Right cardiac atrium (tissue), 5 donors: ENCODE measurements at regions not wholly inside any gene's neighbourhood (a gene's known extent, or its start where the extent isn't known, plus 50 kb on each side); places are given as distances from the start of the nearest gene placed in this dataset.

Experiments
- ATAC-seq, 2 donors: fragments of 200-7000 bp; cut with Tn5 transposase; one replicate each; pipeline versions ENCODE4 v1.8.0 to v1.9.1; 2020; ENCODE audit warnings: moderate library complexity in 2 of 2, mild to moderate bottlenecking in 1 of 2
- DNase-seq, 3 donors: peaks; one replicate each; pipeline ENCODE4 v3.0.0-alpha.2; 2020
- H3K27ac ChIP-seq: one replicate; pipeline ENCODE4 v1.5.1; 2013; ENCODE audit warnings: mild to moderate bottlenecking, low read length, control low read depth, moderate library complexity
- H3K27me3 ChIP-seq: one replicate; pipeline ENCODE4 v1.6.1; 2013; ENCODE audit not compliant: control insufficient read depth, insufficient read depth
- H3K4me1 ChIP-seq: one replicate; pipeline ENCODE4 v1.6.1; 2013; ENCODE audit warnings: low read length; ENCODE audit not compliant: control insufficient read depth, insufficient read depth
- H3K4me3 ChIP-seq: one replicate; pipeline ENCODE4 v1.5.1; 2013; ENCODE audit warnings: low read length, control low read depth
- H3K9me3 ChIP-seq: one replicate; pipeline ENCODE4 v1.6.1; 2013; ENCODE audit warnings: low read length; ENCODE audit not compliant: control insufficient read depth
- WGBS: extraction: QIAGEN DNeasy Blood & Tissue Kit; methylation state at CpG from one replicate; pipeline ENCODE4 v1.1.7; 2013; 5-methylcytosine and 5-hydroxymethylcytosine counted together
- intact Hi-C, 4 donors: fragments of 100-400 bp; cut with DNase I; formaldehyde crosslinking; loops; one replicate each; pipeline versions ENCODE4 v1.11.0 to v1.14.0; 2022 to 2023
- donor health status: healthy with polysubstance abuse.
- donor health status: DM: no; HTN: yes; CAD: no.
- donor health status: DM: no; HTN: no; CAD: no.
- donor health status: DM: no; HTN: yes; CAD: no; lungs with severe emphysema.
- donor health status: DM: yes; HTN: yes; CAD: no.

- Histone ChIP-seq H3K4me3 (no peak overlapping the region), H3K4me1 (no peaks in the 10 kb centered on the region), H3K9me3 (no peaks in the 10 kb centered on the region), H3K27me3 (no peaks in the 10 kb centered on the region), H3K27ac (no peak overlapping the region)
- WGBS: 18% methylated on average over 2 of the region's 2 CpGs
- ATAC-seq (peak; percentile 84 to 88), DNase-seq (peak; percentile 61 to 84 (median 74))
- intact Hi-C loops: no loop called here
Observed at GRCh38 chr6:88380083-88380482, 213.9 kb upstream of the CNR1 start.

- DNase-seq (no peak), ATAC-seq (no peak)
Observed at GRCh38 chr6:88378639-88379038, 212.5 kb upstream of the CNR1 start.

GRCh38 chr6:88377976-88378568 lies 211.9 kb upstream of the CNR1 start:
- WGBS: 73% methylated on average over 8 of the region's 8 CpGs
- DNase-seq: no peak

More at GRCh38 chr6:88378639-88379038, 212.5 kb upstream of the CNR1 start:
- Histone ChIP-seq H3K27me3 (no peaks in the 10 kb centered on the region), H3K4me1 (no peaks in the 10 kb centered on the region), H3K27ac (no peak overlapping the region), H3K4me3 (no peak overlapping the region), H3K9me3 (no peaks in the 10 kb centered on the region)
- intact Hi-C loops: no loop called here
- 79% methylated on average over 4 of the region's 4 CpGs for WGBS

DNA sequence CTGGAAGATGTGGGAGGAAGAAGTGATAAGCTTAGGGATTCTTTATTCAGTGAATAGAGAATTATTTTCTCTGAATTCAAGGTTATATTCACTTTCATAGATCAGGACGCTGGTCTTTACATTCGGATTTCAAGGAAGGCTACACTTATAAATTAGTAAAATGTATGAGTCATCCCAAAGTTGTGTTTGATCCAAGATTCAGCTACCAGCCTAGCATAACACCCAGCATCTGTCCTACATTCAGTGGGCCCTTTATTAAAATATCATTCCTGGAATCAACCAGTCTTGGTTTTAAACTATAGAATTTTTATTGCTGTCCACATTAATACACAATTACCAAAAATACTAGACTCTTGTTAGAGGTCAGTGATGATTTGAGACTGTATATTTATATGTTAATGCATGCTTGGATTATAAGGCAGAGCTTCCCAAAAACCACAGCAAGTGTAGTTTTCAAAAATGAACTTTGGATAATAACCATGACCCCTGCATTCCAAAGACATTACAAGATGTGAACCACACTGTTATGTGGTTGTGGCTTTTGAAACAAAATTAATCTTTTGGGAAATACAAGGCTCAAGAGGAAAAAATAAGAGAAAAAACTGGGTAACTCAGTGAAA lies 210.7 kb upstream of the CNR1 start:
- Histone ChIP-seq H3K4me1 (no peaks in the 10 kb centered on the region), H3K27ac (no peak overlapping the region), H3K9me3 (no peaks in the 10 kb centered on the region), H3K4me3 (no peak overlapping the region), H3K27me3 (no peaks in the 10 kb centered on the region)
- WGBS: 38% methylated on average over 2 of the region's 2 CpGs
- DNase-seq (no peak), ATAC-seq (peak in 1 of 2 donors; percentile 44)
- intact Hi-C loops: no loop called here

More at GRCh38 chr6:88377976-88378568, 211.9 kb upstream of the CNR1 start:
- intact Hi-C loops: no loop called here
- Histone ChIP-seq H3K9me3 (no peaks in the 10 kb centered on the region), H3K4me1 (no peaks in the 10 kb centered on the region), H3K27me3 (no peaks in the 10 kb centered on the region), H3K4me3 (no peak overlapping the region), H3K27ac (no peak overlapping the region)
- ATAC-seq: no peak

DNA sequence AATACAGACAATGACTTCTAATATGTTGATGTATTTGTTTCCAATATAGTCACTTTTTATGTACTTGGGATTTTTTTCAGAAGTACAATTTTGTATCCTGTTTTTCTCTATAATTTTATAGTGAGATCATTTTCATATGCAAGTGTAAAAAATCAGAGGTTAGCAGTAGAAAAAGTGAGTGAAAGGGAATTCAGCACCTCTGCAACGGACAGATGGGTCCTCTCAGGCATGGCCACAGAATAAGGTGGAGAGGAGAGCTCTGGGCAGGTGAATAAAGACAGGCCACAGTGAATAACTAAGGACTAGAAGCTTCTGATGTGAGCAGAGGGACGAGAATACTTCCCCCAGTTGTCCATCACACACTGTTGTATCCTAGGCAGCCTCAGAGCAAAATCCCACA lies 210.1 kb upstream of the CNR1 start:
- ATAC-seq (no peak), DNase-seq (no peak)
- WGBS: 55% methylated on average over 2 of the region's 2 CpGs
- no peak overlapping the region for H3K27ac ChIP-seq
- H3K4me1 ChIP-seq: no peaks in the 10 kb centered on the region
- H3K4me3 ChIP-seq: no peak overlapping the region
- no peaks in the 10 kb centered on the region for H3K27me3 ChIP-seq
- intact Hi-C loops: no loop called here
- H3K9me3 ChIP-seq: no peaks in the 10 kb centered on the region

GRCh38 chr6:88374553-88374952 lies 208.4 kb upstream of the CNR1 start:
- no peaks in the 10 kb centered on the region for H3K4me1 ChIP-seq
- no peak overlapping the region for H3K4me3 ChIP-seq
- ATAC-seq: no peak
- no peak for DNase-seq
- intact Hi-C loops: no loop called here
- H3K27ac ChIP-seq: no peak overlapping the region
- 51% methylated on average over 1 of the region's 1 CpG for WGBS
- no peaks in the 10 kb centered on the region for H3K27me3 ChIP-seq
- no peaks in the 10 kb centered on the region for H3K9me3 ChIP-seq

- Histone ChIP-seq H3K4me3 (no peak overlapping the region), H3K9me3 (no peaks in the 10 kb centered on the region), H3K4me1 (no peaks in the 10 kb centered on the region), H3K27ac (no peak overlapping the region), H3K27me3 (no peaks in the 10 kb centered on the region)
- WGBS: 55% methylated on average over 2 of the region's 2 CpGs
- no peak for ATAC-seq
- intact Hi-C loops: no loop called here
- DNase-seq: no peak
Observed at GRCh38 chr6:88371480-88371879, 205.3 kb upstream of the CNR1 start.

DNA sequence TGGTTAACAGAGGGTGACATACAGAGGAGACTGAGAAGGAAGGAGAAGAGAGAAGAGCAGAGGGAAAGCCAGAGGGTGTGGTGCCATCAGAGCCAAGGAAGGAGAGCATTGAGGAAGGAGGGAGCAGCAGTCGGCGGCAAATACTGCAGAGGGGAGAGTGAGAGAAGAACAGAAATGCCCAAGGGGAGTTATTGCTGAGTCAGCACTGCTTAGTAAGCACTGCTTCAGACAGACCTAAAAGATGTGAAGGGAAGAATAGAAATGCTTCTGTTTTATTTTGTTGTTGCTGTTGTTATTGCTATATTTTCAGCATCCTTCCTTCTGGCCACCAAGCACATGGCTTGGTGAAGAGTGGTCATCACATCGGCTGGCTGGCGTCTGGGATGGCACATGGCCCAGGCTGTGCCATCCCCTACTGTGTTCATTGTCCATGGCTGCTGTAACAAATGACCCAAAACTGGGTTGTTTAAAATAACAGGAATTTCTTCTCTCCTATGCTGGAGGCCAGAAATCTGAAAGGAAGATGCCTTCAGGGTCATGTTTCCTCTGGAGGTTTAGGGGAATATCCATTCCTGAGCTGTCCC lies 204.1 kb upstream of the CNR1 start:
- Histone ChIP-seq H3K4me3 (no peak overlapping the region), H3K27me3 (no peaks in the 10 kb centered on the region), H3K9me3 (no peaks in the 10 kb centered on the region), H3K4me1 (no peaks in the 10 kb centered on the region), H3K27ac (no peak overlapping the region)
- intact Hi-C loops: no loop called here
- ATAC-seq (no peak), DNase-seq (no peak)
- 87% methylated on average over 4 of the region's 4 CpGs for WGBS

- DNase-seq (no peak), ATAC-seq (no peak)
- H3K4me3 ChIP-seq: no peak overlapping the region
- intact Hi-C loops: no loop called here
- H3K9me3 ChIP-seq: no peaks in the 10 kb centered on the region
- H3K4me1 ChIP-seq: no peaks in the 10 kb centered on the region
- WGBS: 78% methylated on average over 3 of the region's 3 CpGs
- no peak overlapping the region for H3K27ac ChIP-seq
- no peaks in the 10 kb centered on the region for H3K27me3 ChIP-seq
Observed at GRCh38 chr6:88369262-88369661, 203.1 kb upstream of the CNR1 start.

DNA sequence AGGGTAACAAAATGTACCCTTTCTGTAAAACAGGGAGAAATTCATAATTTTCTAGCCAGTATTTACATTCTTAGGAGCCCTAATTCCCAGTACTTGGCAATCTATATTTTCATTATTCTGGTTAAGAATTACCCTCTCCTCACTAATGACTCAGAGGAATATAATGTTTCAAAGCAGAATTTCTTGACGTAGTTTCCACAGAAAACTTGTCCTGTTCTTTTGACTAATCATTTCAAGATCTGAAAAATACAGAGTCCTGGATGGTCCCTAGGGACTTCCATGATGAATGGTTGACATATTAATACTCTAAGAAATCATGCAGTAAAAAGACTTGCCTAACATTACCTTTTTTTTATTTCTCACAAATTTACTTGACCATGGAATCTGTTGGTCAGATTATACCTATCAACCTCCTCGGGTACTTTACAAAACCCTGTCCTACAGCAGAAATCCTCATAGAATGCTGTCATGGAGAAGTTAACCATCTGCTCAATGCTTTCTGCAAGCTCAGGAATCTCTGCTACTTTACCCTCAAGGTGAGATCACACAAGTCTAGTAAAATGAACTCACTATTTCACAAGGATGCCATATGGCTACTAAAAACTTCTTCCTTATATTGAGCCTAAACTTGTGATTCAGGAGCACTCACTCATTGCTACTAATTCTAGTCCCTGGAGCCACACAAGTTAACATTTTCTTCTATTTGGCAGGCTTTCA lies 202.1 kb upstream of the CNR1 start:
- Histone ChIP-seq H3K4me3 (no peak overlapping the region), H3K4me1 (no peaks in the 10 kb centered on the region), H3K27ac (no peak overlapping the region), H3K9me3 (no peaks in the 10 kb centered on the region), H3K27me3 (no peaks in the 10 kb centered on the region)
- WGBS: 64% methylated on average over 2 of the region's 2 CpGs
- intact Hi-C loops: no loop called here
- ATAC-seq (no peak), DNase-seq (no peak)

GRCh38 chr6:88367248-88367647 lies 201.1 kb upstream of the CNR1 start:
- 38% methylated on average over 1 of the region's 1 CpG for WGBS
- Histone ChIP-seq H3K27me3 (no peaks in the 10 kb centered on the region), H3K4me3 (no peak overlapping the region), H3K27ac (no peak overlapping the region), H3K9me3 (no peaks in the 10 kb centered on the region), H3K4me1 (no peaks in the 10 kb centered on the region)
- DNase-seq (no peak), ATAC-seq (no peak)
- intact Hi-C loops: no loop called here
